ENCODE measurements at regions not wholly inside any gene's neighbourhood (a gene's known extent, or its start where the extent isn't known, plus 50 kb on each side); places are given as distances from the start of the nearest gene placed in this dataset.

GRCh38 chr7:95646350-95646749 is 50.0 kb upstream of the PDK4 start:
- TF ChIP-seq, protein P1, sequence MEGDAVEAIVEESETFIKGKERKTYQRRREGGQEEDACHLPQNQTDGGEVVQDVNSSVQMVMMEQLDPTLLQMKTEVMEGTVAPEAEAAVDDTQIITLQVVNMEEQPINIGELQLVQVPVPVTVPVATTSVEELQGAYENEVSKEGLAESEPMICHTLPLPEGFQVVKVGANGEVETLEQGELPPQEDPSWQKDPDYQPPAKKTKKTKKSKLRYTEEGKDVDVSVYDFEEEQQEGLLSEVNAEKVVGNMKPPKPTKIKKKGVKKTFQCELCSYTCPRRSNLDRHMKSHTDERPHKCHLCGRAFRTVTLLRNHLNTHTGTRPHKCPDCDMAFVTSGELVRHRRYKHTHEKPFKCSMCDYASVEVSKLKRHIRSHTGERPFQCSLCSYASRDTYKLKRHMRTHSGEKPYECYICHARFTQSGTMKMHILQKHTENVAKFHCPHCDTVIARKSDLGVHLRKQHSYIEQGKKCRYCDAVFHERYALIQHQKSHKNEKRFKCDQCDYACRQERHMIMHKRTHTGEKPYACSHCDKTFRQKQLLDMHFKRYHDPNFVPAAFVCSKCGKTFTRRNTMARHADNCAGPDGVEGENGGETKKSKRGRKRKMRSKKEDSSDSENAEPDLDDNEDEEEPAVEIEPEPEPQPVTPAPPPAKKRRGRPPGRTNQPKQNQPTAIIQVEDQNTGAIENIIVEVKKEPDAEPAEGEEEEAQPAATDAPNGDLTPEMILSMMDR (IDR thresholded peaks at IDR 0.05; ENCODE audit: control insufficient read depth, extremely low read depth, insufficient read depth) = no peak
- DNase-seq (ENCODE audit: low read depth) = no peak
- H3K4me3 ChIP-seq (ENCODE audit: low read depth, low read length) = no peak overlapping the region

All from LNCaP clone FGC (cell line).